ENCODE measurements at regions not wholly inside any gene's neighbourhood (a gene's known extent, or its start where the extent isn't known, plus 50 kb on each side); places are given as distances from the start of the nearest gene placed in this dataset.

GRCh38 chr4:133467290-133467947 is 318.3 kb downstream of the PCDH10 start:
- no peak for TF ChIP-seq CTCF (IDR thresholded peaks at IDR 0.05; ENCODE audit: low read depth, low read length, missing input control)
- no peak for TF ChIP-seq GABPA (IDR thresholded peaks at IDR 0.05 in 1 of 2, conservative IDR thresholded peaks at IDR 0.05 in 1 of 2)
- TF ChIP-seq HNF4A (conservative IDR thresholded peaks at IDR 0.05): no peak
- no peak for TF ChIP-seq ZBTB33 (IDR thresholded peaks at IDR 0.05)
- TF ChIP-seq NR2F2 (IDR thresholded peaks at IDR 0.05): no peak
- TF ChIP-seq FOXA1 (IDR thresholded peaks at IDR 0.05): no peak
- no peak for TF ChIP-seq REST (IDR thresholded peaks at IDR 0.05)
- no peak for TF ChIP-seq ATF3 (IDR thresholded peaks at IDR 0.05)
